ENCODE measurements at regions not wholly inside any gene's neighbourhood (a gene's known extent, or its start where the extent isn't known, plus 50 kb on each side); places are given as distances from the start of the nearest gene placed in this dataset.

GRCh38 chr6:4295058-4295782 lies 159.8 kb upstream of the ECI2 start:
- no peak for TF ChIP-seq CTCF (IDR thresholded peaks at IDR 0.05; ENCODE audit: low read depth, low read length)
- no peak for TF ChIP-seq POLR2A (IDR thresholded peaks at IDR 0.05; ENCODE audit: extremely low read depth, insufficient read length)
